Heart right ventricle (tissue), 16 donors: ENCODE measurements at regions not wholly inside any gene's neighbourhood (a gene's known extent, or its start where the extent isn't known, plus 50 kb on each side); places are given as distances from the start of the nearest gene placed in this dataset.
"Not testable (repeated sequence)": the region's sequence is repeated elsewhere in the genome, so short reads cannot be mapped to it uniquely, and the experiment has no call there.

ENCODE experiments used
- ATAC-seq, 8 donors: fragments of 200-7000 bp; cut with Tn5 transposase; one replicate each; pipeline ENCODE4 v1.9.1; 2020; ENCODE audit warnings: mild to moderate bottlenecking in 8 of 8, moderate library complexity in 8 of 8, moderate number of reproducible peaks in 1 of 8
- DNase-seq, 2 donors: peaks; one replicate each; pipeline ENCODE4 v3.0.0-alpha.2; 2020
- H3K27ac ChIP-seq, 10 donors: fragments of 200-600 bp; sonication (generic) in 2 of 10; one replicate each; pipeline versions ENCODE4 v1.5.0 to v1.8.0; 2020 to 2022; ENCODE audit warnings: mild to moderate bottlenecking in 3 of 10
- H3K27me3 ChIP-seq, 7 donors: fragments of 200-600 bp; one replicate each; pipeline ENCODE4 v1.8.0; 2021 to 2022; ENCODE audit warnings: mild to moderate bottlenecking in 2 of 7
- H3K36me3 ChIP-seq, 9 donors: fragments of 200-600 bp; sonication (generic) in 1 of 9; one replicate each; pipeline versions ENCODE4 v1.5.0 to v1.8.0; 2020 to 2022; ENCODE audit warnings: mild to moderate bottlenecking in 2 of 9
- H3K4me1 ChIP-seq, 9 donors: fragments of 200-600 bp; sonication (generic) in 1 of 9; one replicate each; pipeline versions ENCODE4 v1.5.0 to v1.8.0; 2020 to 2022; ENCODE audit warnings: mild to moderate bottlenecking in 4 of 9
- H3K4me3 ChIP-seq, 10 donors: fragments of 200-600 bp; sonication (generic) in 2 of 10; one replicate each; pipeline versions ENCODE4 v1.5.0 to v1.8.0; 2020 to 2022; ENCODE audit warnings: mild to moderate bottlenecking in 7 of 10, moderate library complexity in 2 of 10
- H3K9me3 ChIP-seq, 11 donors: fragments of 200-600 bp in 10 of 11; sonication (generic) in 2 of 11; one replicate each; pipeline versions ENCODE4 v1.5.0 to v1.8.0; 2013 to 2022; ENCODE audit warnings: mild to moderate bottlenecking in 2 of 11, control low read depth in 1 of 11, moderate library complexity in 1 of 11
- WGBS, 2 donors: extraction: QIAGEN DNeasy Blood & Tissue Kit; methylation state at CpG; one replicate each; pipeline ENCODE4 v1.1.7; 2013; ENCODE audit warnings: inconsistent platforms in 1 of 2; 5-methylcytosine and 5-hydroxymethylcytosine counted together
- intact Hi-C, 10 donors: fragments of 100-400 bp; cut with DNase I; formaldehyde crosslinking; loops; one replicate each; pipeline versions ENCODE4 v1.11.1 to v1.14.2; 2022
- TF ChIP-seq, protein P1 (sequence below), 9 donors: fragments of 200-600 bp; sonication (generic) in 2 of 9; IDR thresholded peaks; one replicate each; pipeline versions ENCODE4 v1.5.0 to v1.8.0; 2021 to 2022; ENCODE audit warnings: antibody characterized with exemption in 9 of 9, mild to moderate bottlenecking in 5 of 9, moderate library complexity in 1 of 9
- donor health status: Arrhythmogenic right ventricular cardiomyopathy.
- donor health status: ischemic (EF 13 %, LVEDD 7.1; RV severe dilation, severe dysfunction).
- donor health status: healthy with polysubstance abuse.
- donor health status: DM: no; HTN: yes; CAD: no.
- donor health status: DM: no; HTN: no; CAD: no.
- donor health status: ischemic (EF 25% LVEDD 6.9; RV normal size, moderate dysfunction).
- donor health status: ischemic (EF 25% LVEDD 5.7; RV mildly dilated, moderate dysfunction).
- donor health status: healthy.
- donor health status: DM: yes; HTN: yes; CAD: no.
- donor health status: Ischemic cardiomyopathy.
- donor health status: ischemic (EF 35%, LVEDD 5.7; RV mildly dilated, moderate dysfunction).
- donor health status: nonischemic (EF 11% LVEDD 7.7; RV severe dilation, severe dysfunction).
- donor health status: DM: yes; HTN: yes; CAD: no.
- donor health status: PGD.
- donor health status: ischemic (EF 29% LVEDD 5.4; RV normal size, mild dysfunction).
- donor health status: nonischemic (EF 23%, LVEDD 6.1; RV moderate dilation, normal function).

GRCh38 chr3:110687138-110687537, 384.5 kb upstream of the NECTIN3 start:
- intact Hi-C loops: no loop called here
- TF ChIP-seq, protein P1, sequence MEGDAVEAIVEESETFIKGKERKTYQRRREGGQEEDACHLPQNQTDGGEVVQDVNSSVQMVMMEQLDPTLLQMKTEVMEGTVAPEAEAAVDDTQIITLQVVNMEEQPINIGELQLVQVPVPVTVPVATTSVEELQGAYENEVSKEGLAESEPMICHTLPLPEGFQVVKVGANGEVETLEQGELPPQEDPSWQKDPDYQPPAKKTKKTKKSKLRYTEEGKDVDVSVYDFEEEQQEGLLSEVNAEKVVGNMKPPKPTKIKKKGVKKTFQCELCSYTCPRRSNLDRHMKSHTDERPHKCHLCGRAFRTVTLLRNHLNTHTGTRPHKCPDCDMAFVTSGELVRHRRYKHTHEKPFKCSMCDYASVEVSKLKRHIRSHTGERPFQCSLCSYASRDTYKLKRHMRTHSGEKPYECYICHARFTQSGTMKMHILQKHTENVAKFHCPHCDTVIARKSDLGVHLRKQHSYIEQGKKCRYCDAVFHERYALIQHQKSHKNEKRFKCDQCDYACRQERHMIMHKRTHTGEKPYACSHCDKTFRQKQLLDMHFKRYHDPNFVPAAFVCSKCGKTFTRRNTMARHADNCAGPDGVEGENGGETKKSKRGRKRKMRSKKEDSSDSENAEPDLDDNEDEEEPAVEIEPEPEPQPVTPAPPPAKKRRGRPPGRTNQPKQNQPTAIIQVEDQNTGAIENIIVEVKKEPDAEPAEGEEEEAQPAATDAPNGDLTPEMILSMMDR (IDR thresholded peaks at IDR 0.05): no peak
- H3K4me3 ChIP-seq: no peak overlapping the region
- no peaks in the 10 kb centered on the region for H3K4me1 ChIP-seq
- no peaks in the 10 kb centered on the region for H3K27me3 ChIP-seq
- H3K27ac ChIP-seq: no peak overlapping the region
- DNase-seq (no peak), ATAC-seq (no peak)
- no peaks in the 10 kb centered on the region for H3K9me3 ChIP-seq
- H3K36me3 ChIP-seq: no peaks in the 10 kb centered on the region

GRCh38 chr3:110697961-110698360, 373.7 kb upstream of the NECTIN3 start:
- Histone ChIP-seq H3K36me3 (no peaks in the 10 kb centered on the region), H3K27me3 (no peaks in the 10 kb centered on the region), H3K4me3 (no peak overlapping the region), H3K4me1 (no peaks in the 10 kb centered on the region), H3K9me3 (peaks cover 0 to 17% (median 2%) of the 10 kb centered on the region in 11 donors), H3K27ac (no peak overlapping the region)
- TF ChIP-seq, protein P1 (IDR thresholded peaks at IDR 0.05): no peak
- ATAC-seq (peak in 2 of 8 donors; percentile 65 to 69), DNase-seq (no peak)
- intact Hi-C loops: no loop called here
- 59 to 64% methylated on average over 4 of the region's 4 CpGs for WGBS, 2 donors

GRCh38 chr3:110704332-110704731, 367.3 kb upstream of the NECTIN3 start:
- ATAC-seq, intact Hi-C loops, H3K27me3 ChIP-seq, H3K27ac ChIP-seq, DNase-seq, H3K36me3 ChIP-seq, H3K4me3 ChIP-seq, H3K4me1 ChIP-seq: not testable (repeated sequence)
- peaks cover 0 to 29% (median 2%) of the 10 kb centered on the region in 11 donors for H3K9me3 ChIP-seq

DNA sequence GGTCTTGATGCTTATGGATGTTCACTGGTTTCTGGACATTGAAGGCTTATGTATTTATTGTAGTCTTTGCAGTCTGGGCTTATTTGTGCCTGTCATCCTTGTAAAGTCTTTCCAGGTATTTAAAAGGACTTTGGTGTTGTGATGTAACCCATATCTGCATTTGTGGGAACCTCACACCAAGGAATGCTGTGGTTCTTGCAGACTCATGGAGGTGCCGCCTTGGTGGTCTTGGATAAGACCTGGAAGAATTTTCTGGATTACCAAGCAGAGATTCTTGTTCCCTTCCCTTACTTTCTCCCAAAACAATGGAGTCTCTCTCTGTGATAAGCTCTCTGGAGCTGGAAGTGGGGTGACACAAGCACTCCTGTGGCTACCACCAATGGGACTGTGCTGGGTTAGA, 363.5 kb upstream of the NECTIN3 start:
- no peaks in the 10 kb centered on the region for H3K27me3 ChIP-seq
- TF ChIP-seq, protein P1 (IDR thresholded peaks at IDR 0.05): no peak
- WGBS, 2 donors: 83 to 94% methylated on average over 1 of the region's 1 CpG
- H3K27ac ChIP-seq: no peak overlapping the region
- no peaks in the 10 kb centered on the region for H3K4me1 ChIP-seq
- intact Hi-C loops: no loop called here
- no peak overlapping the region for H3K4me3 ChIP-seq
- ATAC-seq (no peak), DNase-seq (no peak)
- no peaks in the 10 kb centered on the region for H3K36me3 ChIP-seq
- peaks cover 0 to 12% (median 0%) of the 10 kb centered on the region in 11 donors for H3K9me3 ChIP-seq

DNA sequence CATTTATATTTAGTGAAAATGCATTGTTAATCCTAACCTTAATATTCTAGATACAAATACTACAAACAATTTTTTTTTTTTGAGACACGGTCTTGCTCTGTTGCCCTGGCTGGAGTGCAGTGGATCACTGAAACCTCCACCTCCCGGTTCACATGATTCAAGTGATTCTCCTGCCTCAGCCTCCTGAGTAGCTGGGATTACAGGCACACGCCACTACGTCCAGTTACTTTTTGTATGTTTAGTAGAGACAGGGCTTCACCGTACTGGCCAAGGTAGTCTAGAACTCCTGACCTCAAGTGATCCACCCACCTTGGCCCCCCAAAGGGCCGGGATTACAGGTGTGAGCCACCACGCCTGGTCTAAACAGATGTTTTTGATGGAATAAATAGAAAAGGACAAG, 361.5 kb upstream of the NECTIN3 start:
- Histone ChIP-seq H3K9me3 (peaks cover 0 to 4% (median 0%) of the 10 kb centered on the region in 11 donors), H3K27ac (no peak overlapping the region), H3K4me3 (no peak overlapping the region), H3K4me1 (no peaks in the 10 kb centered on the region), H3K36me3 (no peaks in the 10 kb centered on the region), H3K27me3 (no peaks in the 10 kb centered on the region)
- TF ChIP-seq, protein P1 (IDR thresholded peaks at IDR 0.05): no peak
- WGBS, 2 donors: 88 to 91% methylated on average over 7 of the region's 7 CpGs
- DNase-seq (no peak), ATAC-seq (no peak)
- intact Hi-C loops: no loop called here
